ENCODE measurements at regions not wholly inside any gene's neighbourhood (a gene's known extent, or its start where the extent isn't known, plus 50 kb on each side); places are given as distances from the start of the nearest gene placed in this dataset.

DNA sequence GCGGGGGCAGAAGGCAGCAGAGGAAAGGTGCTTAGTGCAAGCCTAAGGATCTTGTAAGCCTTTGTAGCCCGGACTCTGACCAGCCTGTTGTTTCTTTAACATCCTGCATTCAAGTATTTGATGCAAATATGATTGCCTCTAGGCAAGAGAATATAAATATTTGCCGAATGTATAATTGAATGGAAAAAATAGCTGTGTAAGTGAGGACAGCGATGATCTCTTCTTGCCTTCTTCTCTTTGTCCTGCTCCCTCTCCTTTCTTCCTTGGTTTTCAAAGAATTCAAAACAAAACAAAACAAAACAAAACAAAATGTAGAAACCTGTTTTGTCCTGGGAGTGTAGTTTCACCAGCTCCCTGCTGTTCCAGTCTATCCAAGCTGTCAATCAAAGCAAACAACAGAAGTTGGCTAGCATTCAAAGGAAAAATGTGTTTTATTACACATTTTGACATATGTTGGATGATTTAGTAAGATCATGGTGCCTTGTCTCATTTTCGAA, 74.9 kb upstream of the CPM start:
- Mint-ChIP-seq H3K4me3 (ENCODE audit: low read depth, unreplicated experiment) (no peak overlapping the region), H3K9me3 (ENCODE audit: low read depth, unreplicated experiment) (no peaks in the 10 kb centered on the region), H3K27ac (ENCODE audit: unreplicated experiment) (no peak overlapping the region), H3K36me3 (ENCODE audit: insufficient read depth, unreplicated experiment) (peaks cover 3% of the 10 kb centered on the region), H3K4me1 (ENCODE audit: low read depth, unreplicated experiment) (peaks cover 23% of the 10 kb centered on the region), H3K27me3 (ENCODE audit: unreplicated experiment) (no peaks in the 10 kb centered on the region)
- no TSS peak for BruUV-seq (replicated peaks)
- CTCF ChIA-PET: interaction anchor here (1.1 kb wide), 1 partner anchor 31 kb away, joined by 3 read pairs; no protein-coding TSS in a partner anchor
- TF ChIP-seq, protein P1, sequence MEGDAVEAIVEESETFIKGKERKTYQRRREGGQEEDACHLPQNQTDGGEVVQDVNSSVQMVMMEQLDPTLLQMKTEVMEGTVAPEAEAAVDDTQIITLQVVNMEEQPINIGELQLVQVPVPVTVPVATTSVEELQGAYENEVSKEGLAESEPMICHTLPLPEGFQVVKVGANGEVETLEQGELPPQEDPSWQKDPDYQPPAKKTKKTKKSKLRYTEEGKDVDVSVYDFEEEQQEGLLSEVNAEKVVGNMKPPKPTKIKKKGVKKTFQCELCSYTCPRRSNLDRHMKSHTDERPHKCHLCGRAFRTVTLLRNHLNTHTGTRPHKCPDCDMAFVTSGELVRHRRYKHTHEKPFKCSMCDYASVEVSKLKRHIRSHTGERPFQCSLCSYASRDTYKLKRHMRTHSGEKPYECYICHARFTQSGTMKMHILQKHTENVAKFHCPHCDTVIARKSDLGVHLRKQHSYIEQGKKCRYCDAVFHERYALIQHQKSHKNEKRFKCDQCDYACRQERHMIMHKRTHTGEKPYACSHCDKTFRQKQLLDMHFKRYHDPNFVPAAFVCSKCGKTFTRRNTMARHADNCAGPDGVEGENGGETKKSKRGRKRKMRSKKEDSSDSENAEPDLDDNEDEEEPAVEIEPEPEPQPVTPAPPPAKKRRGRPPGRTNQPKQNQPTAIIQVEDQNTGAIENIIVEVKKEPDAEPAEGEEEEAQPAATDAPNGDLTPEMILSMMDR (IDR thresholded peaks at IDR 0.05; ENCODE audit: unreplicated experiment): no peak
- intact Hi-C loops (cut with micrococcal nuclease; ENCODE audit: unreplicated experiment): no loop called here
- no peak for DNase-seq

DNA sequence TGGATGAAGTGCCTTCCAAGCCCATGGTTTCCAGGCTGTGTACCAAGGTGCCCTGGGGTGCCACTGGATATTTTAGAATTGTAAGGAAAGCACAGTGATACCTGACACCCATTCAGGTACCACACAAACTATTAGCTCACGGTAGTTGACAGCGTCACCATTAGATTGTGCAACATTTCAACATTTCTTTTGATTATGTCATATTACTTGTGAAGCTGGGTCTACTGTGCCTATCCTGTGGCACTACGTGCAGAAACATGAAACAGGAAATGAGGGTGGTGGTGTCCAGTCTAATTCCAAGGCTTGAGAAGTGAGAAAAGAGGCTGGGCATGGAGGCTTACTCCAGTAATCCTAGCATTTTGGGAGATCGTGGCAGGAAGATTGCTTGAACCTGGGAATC, 75.5 kb upstream of the CPM start:
- TF ChIP-seq, protein P1 (IDR thresholded peaks at IDR 0.05; ENCODE audit: unreplicated experiment): no peak
- CTCF ChIA-PET: interaction anchor here (1.0 to 1.2 kb wide), 3 partner anchors 10 to 37 kb away, joined by 3 to 7 read pairs (median 3); no protein-coding TSS in a partner anchor
- H3K27me3 Mint-ChIP-seq (ENCODE audit: unreplicated experiment): no peaks in the 10 kb centered on the region
- H3K36me3 Mint-ChIP-seq (ENCODE audit: insufficient read depth, unreplicated experiment): peaks cover 3% of the 10 kb centered on the region
- DNase-seq: peak; percentile 30
- H3K27ac Mint-ChIP-seq (ENCODE audit: unreplicated experiment): peak overlapping the region; percentile 15
- intact Hi-C loops (cut with micrococcal nuclease; ENCODE audit: unreplicated experiment): no loop called here
- no TSS peak for BruUV-seq (replicated peaks)
- H3K9me3 Mint-ChIP-seq (ENCODE audit: low read depth, unreplicated experiment): peaks cover 3% of the 10 kb centered on the region
- no peak overlapping the region for H3K4me3 Mint-ChIP-seq (ENCODE audit: low read depth, unreplicated experiment)
- H3K4me1 Mint-ChIP-seq (ENCODE audit: low read depth, unreplicated experiment): peaks cover 23% of the 10 kb centered on the region

DNA sequence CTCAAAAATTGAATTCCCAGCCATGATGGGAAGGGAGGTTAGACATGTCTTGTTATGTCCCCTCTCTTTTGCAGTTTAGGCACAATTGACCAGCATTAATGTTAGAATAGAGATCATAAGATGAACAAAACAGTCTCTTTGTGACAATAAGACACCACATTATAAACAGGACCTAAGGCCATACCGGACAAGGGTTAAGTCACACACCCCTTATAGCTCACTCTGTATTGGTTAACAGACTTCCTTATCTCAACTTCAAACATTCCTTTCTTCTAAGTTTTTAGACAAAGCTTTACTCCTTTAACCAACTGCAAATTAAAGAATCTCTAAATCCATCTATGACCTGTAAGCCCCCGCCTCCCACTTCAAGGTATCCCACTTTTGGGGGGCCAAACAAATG, 81.1 kb upstream of the CPM start:
- TF ChIP-seq, protein P1 (IDR thresholded peaks at IDR 0.05; ENCODE audit: unreplicated experiment): no peak
- no TSS peak for BruUV-seq (replicated peaks)
- no peaks in the 10 kb centered on the region for H3K27me3 Mint-ChIP-seq (ENCODE audit: unreplicated experiment)
- no peak overlapping the region for H3K27ac Mint-ChIP-seq (ENCODE audit: unreplicated experiment)
- no peak for DNase-seq
- peaks cover 2% of the 10 kb centered on the region for H3K4me1 Mint-ChIP-seq (ENCODE audit: low read depth, unreplicated experiment)
- no peaks in the 10 kb centered on the region for H3K36me3 Mint-ChIP-seq (ENCODE audit: insufficient read depth, unreplicated experiment)
- peaks cover 3% of the 10 kb centered on the region for H3K9me3 Mint-ChIP-seq (ENCODE audit: low read depth, unreplicated experiment)
- H3K4me3 Mint-ChIP-seq (ENCODE audit: low read depth, unreplicated experiment): no peak overlapping the region
- intact Hi-C loops (cut with micrococcal nuclease; ENCODE audit: unreplicated experiment): no loop called here
- CTCF ChIA-PET: interaction anchor here (2.1 kb wide), 1 partner anchor 10 kb away, joined by 5 read pairs; no protein-coding TSS in a partner anchor

DNA sequence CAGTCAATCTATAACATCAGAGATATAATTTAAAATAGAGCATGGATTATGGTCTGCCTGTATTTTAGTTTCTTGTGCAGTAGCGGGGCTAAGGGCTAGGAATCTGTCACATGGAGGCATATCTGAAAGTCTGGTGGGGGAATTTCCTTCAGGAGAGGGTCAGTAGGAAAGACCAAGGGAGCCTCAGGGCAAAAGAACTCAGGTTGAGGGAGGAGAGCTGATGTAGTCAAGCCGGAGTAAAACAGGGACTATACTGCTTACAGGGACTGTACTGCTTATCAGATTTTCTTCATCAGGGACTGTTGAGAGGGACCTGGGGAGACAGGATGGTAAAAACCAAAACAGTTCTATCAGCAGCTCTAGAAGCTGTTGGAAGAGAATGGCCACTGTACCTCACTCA, 82.0 kb upstream of the CPM start:
- no peak for DNase-seq
- intact Hi-C loops (cut with micrococcal nuclease; ENCODE audit: unreplicated experiment): no loop called here
- H3K4me3 Mint-ChIP-seq (ENCODE audit: low read depth, unreplicated experiment): no peak overlapping the region
- no TSS peak for BruUV-seq (replicated peaks)
- TF ChIP-seq, protein P1 (IDR thresholded peaks at IDR 0.05; ENCODE audit: unreplicated experiment): no peak
- CTCF ChIA-PET: interaction anchor here (2.1 kb wide), 1 partner anchor 9 kb away, joined by 5 read pairs; no protein-coding TSS in a partner anchor
- H3K36me3 Mint-ChIP-seq (ENCODE audit: insufficient read depth, unreplicated experiment): no peaks in the 10 kb centered on the region
- H3K27me3 Mint-ChIP-seq (ENCODE audit: unreplicated experiment): no peaks in the 10 kb centered on the region
- peaks cover 3% of the 10 kb centered on the region for H3K9me3 Mint-ChIP-seq (ENCODE audit: low read depth, unreplicated experiment)
- H3K4me1 Mint-ChIP-seq (ENCODE audit: low read depth, unreplicated experiment): no peaks in the 10 kb centered on the region
- H3K27ac Mint-ChIP-seq (ENCODE audit: unreplicated experiment): no peak overlapping the region
